Progenitor cell of endocrine pancreas (in vitro differentiated cells): ENCODE measurements at regions not wholly inside any gene's neighbourhood (a gene's known extent, or its start where the extent isn't known, plus 50 kb on each side); places are given as distances from the start of the nearest gene placed in this dataset.
"Not testable (repeated sequence)": the region's sequence is repeated elsewhere in the genome, so short reads cannot be mapped to it uniquely, and the experiment has no call there.

Experiments
- DNase-seq: peaks from one replicate; pipeline ENCODE4 v3.0.0; 2021; ENCODE audit warnings: low spot score; ENCODE audit not compliant: unreplicated experiment
- H3K27ac Mint-ChIP-seq: 2 replicates; pipeline ENCODE4 v1.8.0; 2021; ENCODE audit warnings: mild to moderate bottlenecking, moderate library complexity, mixed read lengths
- H3K27me3 Mint-ChIP-seq: 2 replicates; pipeline ENCODE4 v1.8.0; 2021; ENCODE audit warnings: mixed read lengths
- H3K36me3 Mint-ChIP-seq: 2 replicates; pipeline ENCODE4 v1.8.0; 2022; ENCODE audit warnings: mixed read lengths; ENCODE audit not compliant: insufficient read depth
- H3K4me1 Mint-ChIP-seq: 2 replicates; pipeline ENCODE4 v1.8.0; 2021; ENCODE audit warnings: low read depth, mixed read lengths
- H3K4me3 Mint-ChIP-seq: 2 replicates; pipeline ENCODE4 v1.8.0; 2021; ENCODE audit warnings: low read depth, mild to moderate bottlenecking, moderate library complexity, mixed read lengths
- H3K9me3 Mint-ChIP-seq: 2 replicates; pipeline ENCODE4 v1.8.0; 2021; ENCODE audit warnings: low read depth, mixed read lengths
- CTCF ChIP-seq: fragments of 200-600 bp; sonication (generic); IDR thresholded peaks from one replicate; pipeline ENCODE4 v1.5.0; 2021; ENCODE audit warnings: antibody characterized with exemption, mild to moderate bottlenecking; ENCODE audit not compliant: unreplicated experiment

GRCh38 chr14:71770431-71770830 lies 161.8 kb upstream of the RGS6 start:
- peaks cover 26% of the 10 kb centered on the region for H3K9me3 Mint-ChIP-seq
- no peaks in the 10 kb centered on the region for H3K27me3 Mint-ChIP-seq
- H3K36me3 Mint-ChIP-seq = no peaks in the 10 kb centered on the region
- no peak overlapping the region for H3K27ac Mint-ChIP-seq
- no peaks in the 10 kb centered on the region for H3K4me1 Mint-ChIP-seq
- H3K4me3 Mint-ChIP-seq = no peak overlapping the region
- no peak for TF ChIP-seq CTCF
- DNase-seq = no peak

DNA sequence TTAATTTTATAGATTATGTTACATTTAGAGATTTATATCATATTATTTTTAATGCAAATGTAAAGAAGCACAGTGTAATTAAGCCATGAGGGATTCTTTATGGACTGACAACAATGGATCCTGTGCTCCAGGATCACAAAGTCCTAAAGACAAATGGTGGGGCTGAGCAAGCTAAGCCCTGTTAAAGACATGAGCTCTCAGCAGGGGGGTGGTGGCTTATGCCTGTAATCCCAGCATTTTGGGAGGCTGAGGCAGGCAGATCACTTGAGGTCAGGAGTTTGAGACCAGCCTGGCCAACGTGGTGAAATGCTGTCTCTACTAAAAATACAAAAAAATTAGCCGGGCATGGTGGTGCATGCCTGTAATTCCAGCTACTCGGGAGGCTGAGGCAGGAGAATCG lies 160.8 kb upstream of the RGS6 start:
- H3K27me3 Mint-ChIP-seq, H3K27ac Mint-ChIP-seq, DNase-seq, H3K36me3 Mint-ChIP-seq, H3K4me1 Mint-ChIP-seq, H3K4me3 Mint-ChIP-seq: not testable (repeated sequence)
- peaks cover 26% of the 10 kb centered on the region for H3K9me3 Mint-ChIP-seq

DNA sequence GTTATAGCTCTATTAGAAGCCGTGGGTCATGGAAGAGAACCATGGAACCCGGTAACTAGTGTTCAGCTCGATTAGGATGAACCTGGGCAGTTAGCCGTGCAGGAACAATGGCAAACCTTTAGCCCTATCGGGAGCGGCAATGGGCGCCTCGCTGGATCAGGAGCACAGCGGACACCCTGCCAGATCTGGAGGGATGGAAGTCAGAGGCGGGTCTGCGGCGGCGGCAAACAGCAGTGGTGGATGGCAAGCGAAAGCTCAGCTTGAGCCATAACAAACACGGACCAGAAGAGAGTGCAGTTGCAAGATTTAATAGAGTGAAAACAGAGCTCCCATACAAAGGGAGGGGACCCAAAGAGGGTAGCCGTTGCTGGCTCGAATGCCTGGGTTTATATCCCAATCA lies 160.2 kb upstream of the RGS6 start:
- H3K36me3 Mint-ChIP-seq, H3K27me3 Mint-ChIP-seq, H3K4me3 Mint-ChIP-seq, H3K27ac Mint-ChIP-seq, H3K4me1 Mint-ChIP-seq, DNase-seq: not testable (repeated sequence)
- peaks cover 26% of the 10 kb centered on the region for H3K9me3 Mint-ChIP-seq

DNA sequence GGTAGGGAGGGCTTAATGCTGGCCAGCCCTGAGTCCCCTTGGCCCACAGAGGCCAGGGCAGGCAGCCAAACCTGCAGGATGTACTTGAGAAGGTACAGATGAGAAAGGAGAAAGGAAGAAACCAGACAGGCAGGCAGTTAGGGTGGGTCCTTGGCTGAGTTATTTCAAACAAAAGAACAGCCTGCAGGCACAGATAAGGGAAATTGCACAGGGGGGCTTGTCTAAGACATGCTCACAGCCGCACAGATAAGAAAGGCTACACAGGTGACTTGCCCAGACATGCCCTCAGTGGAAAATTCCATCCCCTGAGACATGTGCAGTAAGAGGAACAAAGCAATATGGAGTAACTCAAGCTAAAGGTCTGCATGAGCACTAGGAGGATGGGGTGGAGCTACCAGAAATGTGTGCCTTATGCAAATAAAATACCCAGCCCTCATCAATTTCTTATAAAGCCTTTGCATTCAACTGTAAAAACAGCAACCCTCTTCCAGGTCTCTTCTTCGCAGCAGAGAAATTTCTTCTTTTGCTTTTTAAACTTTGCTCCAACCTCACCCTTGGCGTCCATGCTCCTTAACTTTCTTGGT lies 158.2 kb upstream of the RGS6 start:
- H3K27me3 Mint-ChIP-seq = peaks cover 4% of the 10 kb centered on the region
- H3K27ac Mint-ChIP-seq = no peak overlapping the region
- H3K4me1 Mint-ChIP-seq = peaks cover 2% of the 10 kb centered on the region
- H3K4me3 Mint-ChIP-seq = no peak overlapping the region
- DNase-seq = no peak
- TF ChIP-seq CTCF = no peak
- H3K9me3 Mint-ChIP-seq = peaks cover 26% of the 10 kb centered on the region
- H3K36me3 Mint-ChIP-seq = no peaks in the 10 kb centered on the region

DNA sequence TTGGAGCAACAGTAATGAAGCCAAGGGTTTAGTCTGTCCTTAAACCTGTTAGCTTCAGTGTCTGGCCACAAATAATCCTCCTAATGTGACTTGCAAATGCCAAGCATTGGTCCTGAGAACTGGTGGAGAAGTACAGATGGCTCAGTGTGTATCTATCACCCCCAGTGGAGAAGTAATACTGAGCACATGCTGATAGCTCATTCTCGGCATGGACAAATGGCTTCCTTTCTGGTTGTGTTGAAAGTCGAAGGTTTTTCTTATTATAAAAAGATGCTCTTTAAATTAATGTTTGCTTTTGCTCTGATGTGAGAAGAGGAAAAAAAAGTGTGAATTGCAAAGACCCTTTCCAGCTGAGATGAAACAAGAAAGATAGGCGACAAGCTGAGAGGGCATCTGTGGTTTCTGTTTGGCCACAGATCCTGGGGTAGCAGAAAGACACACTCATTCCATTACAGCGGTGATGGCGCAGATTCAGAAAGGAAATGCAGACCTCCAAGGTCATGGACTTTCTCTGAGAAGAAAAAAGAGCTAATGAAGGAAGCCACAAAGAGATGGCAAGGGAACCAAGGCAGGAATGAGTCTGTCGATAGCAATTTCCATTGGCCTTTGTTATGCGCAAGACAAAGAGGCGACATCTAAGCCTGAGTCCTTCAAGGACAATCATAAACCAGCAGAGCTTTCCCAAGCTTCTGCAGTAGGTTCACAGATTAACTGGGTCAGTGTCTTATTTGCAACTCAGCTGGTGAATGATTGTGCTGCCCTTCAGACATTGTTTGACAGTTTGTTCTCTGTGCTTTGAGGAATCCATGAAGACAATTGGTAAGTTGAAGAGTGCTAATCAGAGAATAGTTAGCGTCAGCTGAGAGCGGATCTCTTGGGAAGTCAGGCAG lies 155.5 kb upstream of the RGS6 start:
- peaks cover 8% of the 10 kb centered on the region for H3K4me1 Mint-ChIP-seq
- TF ChIP-seq CTCF = no peak
- no peaks in the 10 kb centered on the region for H3K36me3 Mint-ChIP-seq
- H3K4me3 Mint-ChIP-seq = no peak overlapping the region
- DNase-seq = no peak
- H3K27ac Mint-ChIP-seq = no peak overlapping the region
- peaks cover 22% of the 10 kb centered on the region for H3K9me3 Mint-ChIP-seq
- H3K27me3 Mint-ChIP-seq = peaks cover 4% of the 10 kb centered on the region

DNA sequence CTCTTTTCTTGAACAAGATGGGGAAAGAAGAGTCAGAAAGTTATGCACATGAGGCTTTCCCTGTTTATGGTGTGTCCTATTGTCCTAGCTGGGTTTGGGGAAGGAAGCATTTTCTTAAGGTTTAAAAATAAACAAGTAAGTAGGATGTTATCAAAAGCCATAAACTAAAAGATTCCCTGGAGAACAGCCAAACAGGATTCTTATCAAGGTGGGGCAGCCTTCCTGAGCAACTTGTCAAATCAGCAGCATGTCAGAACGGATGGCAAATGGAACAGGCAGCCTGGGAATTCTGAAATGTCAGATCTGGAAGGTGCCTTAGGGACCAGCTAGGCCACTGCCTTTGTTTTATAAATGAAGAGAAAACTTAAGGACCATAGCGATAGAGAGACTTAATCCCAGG lies 152.2 kb upstream of the RGS6 start:
- TF ChIP-seq CTCF = no peak
- Mint-ChIP-seq H3K27me3 (peaks cover 4% of the 10 kb centered on the region), H3K4me1 (peaks cover 8% of the 10 kb centered on the region), H3K9me3 (peaks cover 5% of the 10 kb centered on the region), H3K36me3 (no peaks in the 10 kb centered on the region), H3K27ac (no peak overlapping the region), H3K4me3 (no peak overlapping the region)
- DNase-seq = no peak
